Stomach (tissue), 4 donors: ENCODE measurements at regions not wholly inside any gene's neighbourhood (a gene's known extent, or its start where the extent isn't known, plus 50 kb on each side); places are given as distances from the start of the nearest gene placed in this dataset.

Source experiments
- POLR2A ChIP-seq, 4 donors: fragments of 450-650 bp; IDR thresholded peaks; one replicate each; pipeline ENCODE4 v1.6.1; 2016; ENCODE audit warnings: antibody characterized with exemption in 4 of 4, control low read depth in 2 of 4, mild to moderate bottlenecking in 1 of 4, moderate library complexity in 1 of 4
- POLR2AphosphoS5 ChIP-seq, 3 donors: sonication (generic); formaldehyde crosslinking; IDR thresholded peaks; one replicate each; pipeline ENCODE4 v1.6.1; 2016; ENCODE audit warnings: antibody characterized with exemption in 3 of 3

DNA sequence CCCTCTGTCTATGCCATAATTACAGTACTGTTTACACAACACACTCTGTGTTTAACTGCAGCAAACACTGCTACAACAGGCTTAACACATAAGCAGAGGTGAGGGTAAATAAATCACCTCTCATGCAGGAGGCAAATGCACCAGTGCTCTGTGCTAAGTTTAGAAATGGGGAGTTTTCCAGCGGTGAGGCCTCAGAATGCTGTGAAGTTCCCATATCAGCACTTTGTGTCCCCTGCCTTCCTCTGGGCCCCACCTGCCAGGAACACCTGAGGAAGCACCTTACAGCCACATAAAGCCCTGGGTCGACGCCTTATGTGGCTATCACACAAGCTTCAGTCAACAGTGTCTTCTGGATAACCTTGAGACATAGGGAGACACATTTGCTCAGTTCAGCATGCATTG, 304.5 kb downstream of the HAPSTR1 start:
- TF ChIP-seq POLR2A (IDR thresholded peaks at IDR 0.05) = no peak
- TF ChIP-seq POLR2AphosphoS5 (IDR thresholded peaks at IDR 0.05) = no peak
